TTC549 (cell line): ENCODE measurements at regions not wholly inside any gene's neighbourhood (a gene's known extent, or its start where the extent isn't known, plus 50 kb on each side); places are given as distances from the start of the nearest gene placed in this dataset.

Source experiments
- FAIRE-seq: peaks from 2 replicates; lab custom pipeline; 2012; peaks lifted over from hg19 to GRCh38; lab: Jason Lieb, UNC

- no peak for FAIRE-seq
These were observed 183.6 kb downstream of the SEC16B start for GRCh38 chr1:177786176-177786745.

DNA sequence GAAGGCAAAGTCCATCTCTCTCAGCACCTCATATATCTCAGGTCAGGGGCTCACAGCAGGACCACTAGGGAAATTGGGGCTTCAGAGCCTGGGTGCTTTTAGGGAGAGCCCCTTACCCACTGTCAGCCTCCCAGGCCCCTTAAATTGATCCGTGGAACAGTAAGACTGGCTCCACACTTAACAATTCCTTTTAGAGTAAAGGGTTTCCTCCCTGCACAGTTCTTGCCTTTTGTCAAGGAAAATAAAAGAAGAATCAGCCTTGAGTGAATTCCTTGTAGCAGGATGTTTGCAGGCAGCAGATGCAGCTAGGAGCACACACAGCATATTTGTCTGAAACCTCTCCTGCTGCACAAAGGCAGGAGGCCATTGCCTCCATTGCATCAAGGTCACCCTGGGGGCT is 184.9 kb downstream of the SEC16B start:
- no peak for FAIRE-seq

GRCh38 chr1:177784409-177784808 is 185.4 kb downstream of the SEC16B start:
- FAIRE-seq, result no peak

GRCh38 chr1:177783051-177783450 is 186.8 kb downstream of the SEC16B start:
- FAIRE-seq, result no peak

DNA sequence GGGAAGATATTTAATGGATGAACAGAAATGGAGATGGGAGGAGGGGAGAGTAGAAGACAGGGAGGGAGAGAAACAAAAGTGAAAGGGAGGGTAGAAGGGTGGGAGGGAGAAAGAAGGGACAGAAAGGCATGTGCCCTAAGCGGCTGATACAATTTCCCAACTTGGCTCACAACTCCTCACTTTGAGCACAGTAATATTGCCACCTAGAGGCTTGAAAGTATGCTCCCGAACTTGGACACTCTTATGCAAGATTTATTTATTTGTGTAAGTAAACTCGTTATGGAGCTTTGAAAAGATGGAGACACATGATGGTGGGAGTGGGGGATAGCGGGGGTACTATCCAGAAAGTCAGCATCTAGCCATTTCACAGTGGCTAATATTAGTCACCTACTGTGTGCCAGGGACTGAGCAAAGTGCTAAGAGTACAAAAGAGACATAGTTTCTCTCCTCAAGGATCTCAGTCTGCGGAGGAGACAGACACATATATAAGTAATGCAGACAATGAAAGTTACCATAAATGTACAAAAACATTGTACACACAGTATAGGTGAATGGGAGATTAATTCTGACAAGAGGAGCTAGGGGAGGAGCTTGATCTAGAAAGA is 189.7 kb downstream of the SEC16B start:
- FAIRE-seq, result peak; percentile 32

DNA sequence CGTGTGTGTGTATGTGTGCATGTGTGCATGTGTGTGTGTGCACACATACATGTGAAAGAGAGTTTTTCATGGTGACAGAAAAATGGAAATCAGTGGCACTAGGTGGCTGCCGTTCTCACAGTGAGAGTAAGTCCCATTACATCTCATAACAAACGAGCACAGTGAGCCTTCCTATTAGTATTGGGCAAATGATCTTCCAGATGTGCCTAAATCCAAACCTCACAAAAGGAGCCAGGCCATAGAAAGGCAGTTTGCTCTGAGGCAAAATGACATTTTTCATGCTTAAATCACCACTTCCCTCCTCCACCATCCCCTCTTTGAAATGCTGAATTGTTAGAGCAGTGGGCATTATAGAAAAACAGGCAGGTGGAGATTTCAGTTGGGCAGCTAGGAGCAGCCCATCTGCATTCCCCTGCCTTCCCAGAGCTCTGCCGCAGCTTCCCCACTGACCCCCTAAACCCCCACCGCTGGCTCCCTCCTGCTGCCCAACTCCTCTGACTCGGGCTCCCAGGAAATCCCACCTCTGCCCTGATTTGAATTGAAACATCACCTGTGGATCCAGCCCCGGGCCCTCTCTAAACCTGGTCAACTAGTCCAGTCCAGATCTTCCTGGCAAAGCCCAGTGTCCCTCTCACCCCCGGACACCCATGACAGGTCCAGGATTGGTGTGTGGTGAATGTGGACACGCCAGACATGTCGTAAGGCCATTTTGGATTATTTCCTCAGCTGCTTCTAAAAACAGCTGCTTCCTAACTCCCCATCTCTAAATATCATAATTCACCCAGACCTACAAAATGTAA is 190.5 kb downstream of the SEC16B start:
- no peak for FAIRE-seq

- no peak for FAIRE-seq
These were observed 193.9 kb downstream of the SEC16B start for GRCh38 chr1:177775924-177776323.

DNA sequence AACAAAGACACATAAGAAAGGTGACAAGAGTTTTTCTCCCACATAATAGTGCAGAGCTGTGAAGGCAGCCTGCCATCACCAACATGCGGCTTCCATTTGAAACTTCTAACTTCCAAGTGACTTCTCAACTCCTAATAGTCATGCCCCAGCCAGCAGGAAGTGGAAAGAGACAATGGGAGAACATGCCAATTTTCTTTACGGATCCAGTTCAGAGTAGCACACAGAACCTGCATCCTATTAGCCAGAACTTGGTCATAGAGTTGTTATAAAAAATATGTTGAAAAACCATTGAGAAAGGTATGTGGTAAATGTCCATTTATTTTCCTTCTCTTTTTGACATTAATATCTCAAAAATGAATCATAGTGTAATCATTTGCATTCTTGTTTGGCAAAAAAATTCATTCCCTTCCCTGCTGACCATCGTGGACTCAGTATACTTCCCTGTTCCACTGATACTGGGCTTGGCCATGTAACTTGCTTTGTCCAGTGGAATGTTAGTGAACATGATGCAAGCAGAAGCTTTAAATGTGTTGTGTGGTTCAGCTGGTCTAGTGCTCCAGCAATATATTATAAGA is 197.4 kb downstream of the SEC16B start:
- no peak for FAIRE-seq

DNA sequence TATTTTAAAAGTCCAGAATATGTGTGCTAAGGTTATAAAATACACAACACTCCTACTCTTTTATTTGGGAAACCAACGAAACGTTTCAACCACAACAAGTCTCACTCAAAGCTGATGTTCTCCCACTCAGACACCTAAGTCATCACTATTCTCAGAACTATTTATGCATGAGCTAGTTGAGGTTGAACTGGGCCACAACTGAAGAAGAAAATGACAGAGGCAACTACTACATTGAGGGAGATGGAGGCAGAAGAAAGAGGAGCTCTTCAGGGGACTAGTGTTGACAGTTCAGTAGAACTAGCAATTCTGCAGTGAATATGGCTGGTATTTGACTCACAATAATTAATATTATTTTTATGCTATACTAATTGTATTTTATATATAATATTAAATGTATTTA is 198.2 kb downstream of the SEC16B start:
- FAIRE-seq, result no peak

GRCh38 chr1:177770096-177770495 is 199.8 kb downstream of the SEC16B start:
- FAIRE-seq, result no peak

- no peak for FAIRE-seq
These were observed 213.9 kb downstream of the SEC16B start for GRCh38 chr1:177755851-177756560.

DNA sequence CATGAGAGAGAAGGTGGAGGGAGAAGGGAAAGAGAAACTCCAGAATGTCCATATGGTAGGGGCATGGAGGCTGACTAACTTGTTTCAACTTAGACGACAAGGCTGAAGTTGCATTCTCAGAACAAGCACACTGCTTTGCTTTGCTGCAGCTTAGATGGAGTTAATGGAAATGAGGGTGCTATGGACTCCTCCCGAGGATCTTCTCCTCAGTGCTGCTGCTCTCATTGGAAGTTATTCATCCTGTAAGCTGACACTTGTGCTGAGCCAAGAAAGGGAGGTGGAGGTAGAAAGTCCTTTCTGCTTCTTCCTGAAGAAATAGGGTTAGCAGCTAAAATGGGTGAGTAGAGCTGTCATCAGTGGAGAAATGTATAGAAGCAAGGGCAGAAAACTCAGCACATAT is 215.3 kb downstream of the SEC16B start:
- no peak for FAIRE-seq

DNA sequence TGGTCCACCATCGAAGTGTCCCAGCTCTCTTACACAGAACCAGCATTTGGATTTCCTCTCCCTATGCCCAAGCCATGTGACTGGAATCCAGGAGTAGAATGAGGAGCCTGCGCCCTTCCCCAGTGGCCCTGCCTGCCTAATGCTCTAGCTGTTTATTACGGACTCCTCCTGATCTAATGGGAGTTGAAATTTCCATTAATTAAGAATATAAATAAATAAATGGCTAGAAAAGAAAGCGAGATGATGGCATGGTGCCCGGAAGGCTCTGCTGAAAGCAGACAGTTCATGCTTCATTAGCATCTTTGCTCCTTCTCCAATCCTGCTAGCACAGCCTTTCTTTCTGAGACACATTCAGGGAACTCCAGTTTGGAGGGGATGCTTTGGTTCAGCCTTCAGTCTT is 216.2 kb downstream of the SEC16B start:
- no peak for FAIRE-seq

DNA sequence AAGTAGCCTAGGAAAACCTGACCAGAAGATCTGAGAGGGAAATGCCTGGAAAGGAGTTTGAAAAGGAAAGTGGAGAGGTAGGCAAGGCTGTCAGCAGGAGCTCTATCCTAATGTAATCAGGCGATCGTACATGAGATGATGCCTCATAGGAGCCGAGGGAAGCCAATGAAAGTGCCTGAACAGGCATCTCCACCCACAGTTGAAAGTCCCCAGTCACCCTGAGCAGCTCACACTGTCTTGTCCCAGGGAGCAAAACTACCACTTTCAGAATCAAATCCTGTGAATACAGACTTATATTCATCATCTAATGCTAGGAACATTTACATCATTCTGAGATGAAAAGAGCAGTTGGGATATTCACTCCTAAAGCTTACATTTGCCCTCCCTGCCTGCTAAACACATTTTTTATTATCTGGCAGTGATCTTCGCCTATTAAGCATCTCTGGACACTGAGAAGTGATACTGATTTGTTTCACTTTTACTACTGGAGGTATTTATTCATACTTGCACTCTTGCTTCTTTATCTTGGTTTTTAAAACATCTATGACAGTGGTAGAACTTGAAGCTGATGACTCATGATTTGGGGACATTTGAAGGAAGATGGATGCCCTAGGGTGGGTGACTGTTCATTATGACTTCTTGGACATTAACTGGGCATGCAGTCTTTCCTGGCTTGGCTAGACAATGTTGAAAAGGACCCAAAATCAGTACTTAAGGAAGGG is 221.6 kb downstream of the SEC16B start:
- no peak for FAIRE-seq

DNA sequence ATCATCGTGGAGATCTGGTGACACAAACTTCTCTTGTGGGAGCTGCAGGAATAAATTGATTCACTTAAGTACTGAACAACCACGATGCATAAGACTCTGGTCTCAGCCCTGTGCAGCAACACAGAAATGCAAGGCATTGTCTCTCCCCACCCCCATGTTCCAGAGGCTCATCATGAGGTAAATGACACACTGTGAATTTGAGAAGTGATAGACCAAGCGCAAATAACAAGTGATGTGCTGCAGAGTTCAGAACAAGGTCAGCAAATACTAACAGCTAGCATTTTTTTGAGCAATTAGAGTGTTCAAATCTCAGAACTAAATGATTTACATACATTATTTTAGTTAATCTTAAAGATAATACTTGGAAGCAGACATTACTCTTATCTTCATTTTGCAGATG is 223.7 kb downstream of the SEC16B start:
- FAIRE-seq, result no peak

DNA sequence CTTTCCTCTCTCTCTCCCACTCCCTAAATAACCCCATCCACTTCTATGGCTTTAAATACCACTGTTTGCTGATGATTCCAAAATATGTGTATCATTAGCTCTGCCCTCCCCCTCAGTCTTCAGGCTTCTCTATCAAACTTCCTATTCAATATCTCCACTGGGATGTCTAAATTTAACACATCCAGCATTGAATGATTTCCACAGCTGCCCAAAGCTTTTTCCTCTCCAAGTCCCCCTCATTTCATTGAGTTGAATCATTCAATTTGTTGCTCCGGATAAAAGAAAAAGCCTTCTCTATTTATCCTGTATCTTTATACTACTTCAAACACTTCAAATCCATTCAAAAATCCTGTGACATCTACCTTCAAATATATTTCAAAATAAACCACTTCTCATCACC is 225.0 kb downstream of the SEC16B start:
- FAIRE-seq, result no peak

DNA sequence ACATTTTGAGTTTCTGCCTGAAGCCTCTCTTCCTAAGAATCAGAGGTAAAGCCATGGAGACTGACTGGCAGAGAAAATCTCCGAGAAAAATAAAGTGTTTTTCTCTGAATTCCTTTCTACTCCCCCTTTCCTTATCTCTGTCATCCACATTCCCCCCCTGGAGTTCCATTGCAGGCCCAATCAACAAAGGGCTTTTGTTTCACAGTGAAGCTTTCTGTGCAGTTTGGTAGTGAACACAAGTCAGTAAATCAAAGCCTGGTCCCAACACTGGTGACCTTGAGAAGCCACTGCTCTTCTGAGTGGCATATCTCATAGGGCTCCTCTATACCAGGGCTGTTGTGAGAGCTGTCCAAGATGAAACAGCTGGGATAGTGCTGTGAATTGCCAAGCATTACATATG is 228.4 kb downstream of the SEC16B start:
- FAIRE-seq, result no peak

- FAIRE-seq, result no peak
These were observed 230.1 kb downstream of the SEC16B start for GRCh38 chr1:177739780-177740179.

DNA sequence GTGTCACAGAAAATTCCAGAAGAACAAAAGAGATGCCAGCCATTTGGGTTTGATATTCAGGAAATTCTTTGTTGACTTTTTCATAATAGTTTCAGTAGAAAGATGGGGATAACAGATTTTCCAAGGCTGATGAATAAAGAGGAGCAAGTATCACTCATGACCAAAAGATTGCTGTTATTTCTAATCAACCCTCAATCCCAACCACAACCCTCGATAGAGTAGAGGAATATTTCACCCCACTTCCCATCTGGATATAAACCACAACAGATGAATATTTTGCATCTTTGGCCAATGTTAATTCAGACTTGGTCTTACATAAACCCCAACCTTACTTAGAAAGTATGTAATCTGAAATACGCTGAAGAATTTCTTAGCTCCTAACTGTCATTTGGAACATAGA is 232.4 kb downstream of the SEC16B start:
- no peak for FAIRE-seq

- no peak for FAIRE-seq
These were observed 237.7 kb downstream of the SEC16B start for GRCh38 chr1:177732178-177732577.

DNA sequence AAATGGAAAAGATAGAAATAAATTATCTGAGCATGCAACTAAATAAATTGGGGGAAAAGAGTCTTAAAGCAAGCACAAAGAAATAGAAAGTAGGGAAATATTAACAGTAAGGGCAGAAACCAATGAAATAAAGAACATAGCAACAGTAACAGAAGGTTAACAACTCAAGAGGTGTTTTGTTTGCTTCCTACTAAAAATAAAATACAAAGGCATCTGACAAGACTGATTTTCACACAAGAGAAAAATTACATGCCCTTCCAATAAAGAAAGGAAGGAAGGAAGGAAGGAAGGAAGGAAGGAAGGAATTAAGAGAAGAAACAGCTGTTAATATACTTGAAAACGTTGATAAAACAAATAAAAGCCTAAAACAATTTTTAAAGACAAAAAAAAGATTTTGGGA is 240.2 kb downstream of the SEC16B start:
- no peak for FAIRE-seq

DNA sequence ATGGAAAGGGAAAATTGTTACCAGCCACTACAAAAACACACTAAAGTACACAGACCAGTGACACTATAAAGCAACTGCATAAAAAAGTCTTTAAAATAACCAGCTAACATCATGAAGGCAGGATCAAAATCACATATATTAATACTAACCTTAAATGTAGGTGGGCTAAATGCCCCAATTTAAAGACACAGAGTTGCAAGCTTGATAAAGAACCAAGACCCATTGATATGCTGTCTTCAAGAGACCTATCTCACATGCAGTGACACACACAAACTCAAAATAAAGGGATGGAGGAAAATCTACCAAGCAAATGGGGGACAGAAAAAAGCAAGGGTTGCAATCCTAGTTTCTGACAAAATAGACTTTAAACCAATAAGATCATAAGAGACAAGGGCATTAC is 246.3 kb downstream of the SEC16B start:
- no peak for FAIRE-seq
